BE2C (cell line): ENCODE measurements at regions not wholly inside any gene's neighbourhood (a gene's known extent, or its start where the extent isn't known, plus 50 kb on each side); places are given as distances from the start of the nearest gene placed in this dataset.

Experiments
- DNase-seq: peaks from one replicate; pipeline ENCODE4 v3.0.0-alpha.2; 2020
- H3K27me3 ChIP-seq: fragments of 250-450 bp; sonication (Bioruptor Pico); 2 replicates; pipeline ENCODE4 v1.5.1; 2020; ENCODE audit warnings: mild to moderate bottlenecking
- H3K36me3 ChIP-seq: fragments of 250-450 bp; sonication (Bioruptor Pico); 2 replicates; pipeline ENCODE4 v1.5.1; 2020; ENCODE audit warnings: mild to moderate bottlenecking
- H3K4me1 ChIP-seq: fragments of 250-450 bp; sonication (Bioruptor Pico); 2 replicates; pipeline ENCODE4 v1.5.1; 2020
- H3K4me3 ChIP-seq: 2 replicates; pipeline ENCODE4 v1.5.1; 2011; ENCODE audit warnings: low read depth, low read length
- H3K9me3 ChIP-seq: fragments of 250-450 bp; sonication (Bioruptor Pico); 2 replicates; pipeline ENCODE4 v1.5.1; 2020
- TF ChIP-seq, protein P1 (sequence below): IDR thresholded peaks from 2 replicates; pipeline ENCODE4 v1.5.1; 2012; ENCODE audit warnings: mild to moderate bottlenecking, low read depth, low read length

DNA sequence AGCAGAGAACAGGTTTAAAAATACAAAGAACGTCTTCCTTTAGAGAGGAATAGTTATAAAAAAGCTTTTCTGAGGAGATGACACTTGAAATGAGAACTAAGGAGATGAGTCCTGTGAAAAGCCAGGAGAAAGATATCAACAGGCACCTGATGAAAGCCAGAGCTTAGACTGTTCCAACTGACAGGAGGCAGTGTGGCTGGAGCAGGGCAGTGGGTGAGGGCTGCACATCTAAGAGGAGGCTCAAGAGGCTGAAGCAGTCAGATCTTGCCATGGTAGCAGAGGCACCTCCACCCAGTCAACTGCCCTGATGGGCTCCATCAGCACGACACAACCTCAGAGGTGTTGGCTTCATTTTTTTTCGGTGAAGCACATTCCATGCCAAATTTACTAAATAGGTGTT is 445.3 kb downstream of the ADGRL2 start:
- Histone ChIP-seq H3K4me1 (no peaks in the 10 kb centered on the region), H3K36me3 (no peaks in the 10 kb centered on the region), H3K4me3 (no peak overlapping the region), H3K27me3 (no peaks in the 10 kb centered on the region), H3K9me3 (no peaks in the 10 kb centered on the region)
- TF ChIP-seq, protein P1, sequence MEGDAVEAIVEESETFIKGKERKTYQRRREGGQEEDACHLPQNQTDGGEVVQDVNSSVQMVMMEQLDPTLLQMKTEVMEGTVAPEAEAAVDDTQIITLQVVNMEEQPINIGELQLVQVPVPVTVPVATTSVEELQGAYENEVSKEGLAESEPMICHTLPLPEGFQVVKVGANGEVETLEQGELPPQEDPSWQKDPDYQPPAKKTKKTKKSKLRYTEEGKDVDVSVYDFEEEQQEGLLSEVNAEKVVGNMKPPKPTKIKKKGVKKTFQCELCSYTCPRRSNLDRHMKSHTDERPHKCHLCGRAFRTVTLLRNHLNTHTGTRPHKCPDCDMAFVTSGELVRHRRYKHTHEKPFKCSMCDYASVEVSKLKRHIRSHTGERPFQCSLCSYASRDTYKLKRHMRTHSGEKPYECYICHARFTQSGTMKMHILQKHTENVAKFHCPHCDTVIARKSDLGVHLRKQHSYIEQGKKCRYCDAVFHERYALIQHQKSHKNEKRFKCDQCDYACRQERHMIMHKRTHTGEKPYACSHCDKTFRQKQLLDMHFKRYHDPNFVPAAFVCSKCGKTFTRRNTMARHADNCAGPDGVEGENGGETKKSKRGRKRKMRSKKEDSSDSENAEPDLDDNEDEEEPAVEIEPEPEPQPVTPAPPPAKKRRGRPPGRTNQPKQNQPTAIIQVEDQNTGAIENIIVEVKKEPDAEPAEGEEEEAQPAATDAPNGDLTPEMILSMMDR, result no peak
- DNase-seq, result no peak

DNA sequence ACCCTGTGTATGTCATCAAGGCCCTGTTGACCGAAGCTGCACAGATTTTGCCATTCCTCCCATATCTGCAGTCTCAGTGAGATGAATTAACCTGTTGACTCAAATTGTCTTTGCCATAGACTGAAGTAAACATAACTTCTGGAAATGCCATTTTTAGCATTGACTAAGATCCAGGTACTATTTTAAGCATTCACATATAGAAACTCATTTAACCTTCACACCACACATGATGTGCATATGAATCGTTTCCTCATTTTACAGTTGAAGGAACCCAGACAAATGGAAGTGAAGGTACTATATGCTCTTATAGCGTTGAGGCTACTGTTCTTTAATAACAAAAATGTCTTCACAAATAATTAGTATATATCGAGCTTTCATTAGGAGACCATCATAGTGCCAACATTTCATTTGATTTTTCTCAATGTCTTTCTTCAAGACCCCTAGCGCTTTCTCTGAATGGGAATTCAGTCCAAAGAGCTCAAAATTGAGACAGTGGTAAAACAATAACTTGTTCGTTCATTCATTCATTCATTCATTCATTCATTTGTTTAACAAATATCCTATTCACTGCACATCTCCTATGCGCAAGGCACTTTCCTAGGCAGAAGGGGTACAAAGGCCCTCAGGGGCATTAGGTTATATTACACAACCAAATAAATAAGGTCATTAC is 444.7 kb downstream of the ADGRL2 start:
- H3K27me3 ChIP-seq, result no peaks in the 10 kb centered on the region
- TF ChIP-seq, protein P1, result no peak
- no peak overlapping the region for H3K4me3 ChIP-seq
- no peaks in the 10 kb centered on the region for H3K36me3 ChIP-seq
- no peaks in the 10 kb centered on the region for H3K4me1 ChIP-seq
- H3K9me3 ChIP-seq, result no peaks in the 10 kb centered on the region
- DNase-seq, result no peak

DNA sequence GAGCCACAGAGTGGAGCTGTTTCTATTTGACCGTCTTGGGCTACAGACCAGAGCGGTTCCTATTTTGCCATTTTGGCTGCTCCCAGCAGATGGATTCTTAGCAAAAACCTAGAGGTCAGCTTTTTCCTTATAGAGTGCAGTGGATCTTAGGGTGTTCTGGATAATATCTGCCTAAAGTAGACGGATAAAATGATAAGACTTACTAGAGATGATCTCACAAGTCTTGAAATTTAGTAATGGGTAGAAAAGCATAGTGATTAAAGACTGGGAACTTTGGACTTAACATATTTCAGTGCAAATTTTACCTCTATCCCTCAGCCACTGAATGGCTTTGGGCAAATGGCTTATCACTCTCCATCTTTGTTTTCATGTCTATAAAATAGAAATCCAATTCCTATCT is 439.8 kb downstream of the ADGRL2 start:
- no peaks in the 10 kb centered on the region for H3K9me3 ChIP-seq
- no peaks in the 10 kb centered on the region for H3K36me3 ChIP-seq
- H3K4me3 ChIP-seq, result no peak overlapping the region
- no peaks in the 10 kb centered on the region for H3K27me3 ChIP-seq
- TF ChIP-seq, protein P1, result no peak
- no peak for DNase-seq
- no peaks in the 10 kb centered on the region for H3K4me1 ChIP-seq

DNA sequence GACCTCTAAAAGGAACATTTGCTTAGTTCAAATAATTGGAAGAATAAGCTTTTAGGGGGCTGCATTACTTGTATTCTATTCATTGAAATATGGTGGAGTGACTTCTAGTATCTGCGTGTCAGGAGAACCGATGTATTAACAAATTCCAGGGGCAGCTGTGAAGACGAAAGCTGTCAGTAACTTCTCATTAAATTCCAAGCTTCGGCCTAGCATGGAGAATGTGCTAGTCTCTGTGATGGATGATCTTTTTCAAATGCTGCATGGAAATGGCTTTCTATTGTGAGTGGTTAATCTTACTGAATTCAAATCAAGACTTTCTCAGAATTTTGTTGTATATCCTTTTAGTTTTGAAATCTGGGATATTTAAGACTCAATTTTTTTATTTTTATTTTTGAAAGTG is 429.9 kb downstream of the ADGRL2 start:
- H3K4me1 ChIP-seq, result no peaks in the 10 kb centered on the region
- TF ChIP-seq, protein P1, result no peak
- no peak for DNase-seq
- no peaks in the 10 kb centered on the region for H3K9me3 ChIP-seq
- no peaks in the 10 kb centered on the region for H3K27me3 ChIP-seq
- H3K36me3 ChIP-seq, result no peaks in the 10 kb centered on the region
- H3K4me3 ChIP-seq, result no peak overlapping the region

DNA sequence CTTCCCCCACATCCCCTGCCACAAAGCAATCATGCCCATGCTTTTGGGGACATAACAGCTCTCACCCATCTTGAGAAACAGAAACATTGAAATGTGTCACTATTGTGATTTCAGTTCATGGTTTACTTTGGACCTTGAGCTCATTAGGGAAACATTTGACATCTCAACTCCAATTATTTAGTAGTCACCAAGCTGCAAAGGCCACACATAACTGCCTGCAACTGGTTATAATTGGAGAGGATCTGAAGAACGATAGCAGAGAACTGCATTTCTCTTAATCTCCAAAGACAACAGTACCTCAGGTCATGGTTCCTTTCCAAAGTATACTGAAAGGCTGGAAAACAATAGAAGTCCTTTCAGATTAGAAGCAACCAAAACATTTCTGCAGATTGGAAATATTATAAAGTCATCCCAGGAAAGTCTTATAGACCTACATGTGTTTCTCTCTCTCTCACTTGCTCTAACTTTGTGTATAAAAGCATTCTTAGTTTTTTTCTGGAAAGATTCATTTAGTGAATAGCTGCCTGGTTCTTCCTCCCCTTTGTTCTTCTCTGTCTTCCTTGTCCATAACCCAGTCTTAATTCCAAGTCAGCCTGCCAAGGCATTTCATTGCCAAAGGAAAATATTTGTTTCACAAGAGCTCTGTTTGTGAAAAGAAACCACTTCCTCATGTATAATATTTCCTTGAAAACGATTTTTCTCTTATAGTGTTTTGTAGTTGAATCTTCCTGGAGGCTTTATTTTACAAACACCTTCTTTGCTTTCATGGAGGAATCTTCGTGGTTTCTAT is 426.8 kb downstream of the ADGRL2 start:
- TF ChIP-seq, protein P1, result no peak
- Histone ChIP-seq H3K36me3 (no peaks in the 10 kb centered on the region), H3K9me3 (no peaks in the 10 kb centered on the region), H3K4me3 (no peak overlapping the region), H3K27me3 (no peaks in the 10 kb centered on the region), H3K4me1 (no peaks in the 10 kb centered on the region)
- DNase-seq, result no peak

DNA sequence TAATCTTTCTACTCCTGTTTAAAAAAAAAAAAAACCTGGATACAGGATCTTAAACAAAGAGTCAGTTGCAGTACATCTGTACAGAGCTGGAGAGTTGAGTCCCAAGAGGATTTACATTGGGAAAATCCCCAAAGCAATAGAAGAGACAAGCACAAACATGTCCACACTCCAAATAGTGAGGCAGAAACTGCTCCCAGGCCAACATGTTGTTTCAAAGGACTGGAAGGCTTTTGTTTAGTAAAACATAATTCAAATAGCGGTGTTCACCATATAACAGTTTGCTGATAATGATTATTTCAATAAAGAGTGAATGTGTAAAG is 425.4 kb downstream of the ADGRL2 start:
- TF ChIP-seq, protein P1, result no peak
- Histone ChIP-seq H3K36me3 (no peaks in the 10 kb centered on the region), H3K4me1 (no peaks in the 10 kb centered on the region), H3K9me3 (no peaks in the 10 kb centered on the region), H3K4me3 (no peak overlapping the region), H3K27me3 (no peaks in the 10 kb centered on the region)
- DNase-seq, result no peak
